PC-9 (cell line): ENCODE measurements at regions not wholly inside any gene's neighbourhood (a gene's known extent, or its start where the extent isn't known, plus 50 kb on each side); places are given as distances from the start of the nearest gene placed in this dataset.

Experiments used
- BruUV-seq: library from RNA; stranded (reverse); fragments of 400-500 nt; replicated peaks from 2 replicates; lab custom pipeline; 2021; lab: Mats Ljungman, UMichigan
- CTCF ChIA-PET: fragments of 300-600 bp; sonication (Branson Sonifier 250); formaldehyde crosslinking; loops from one replicate; lab custom pipeline; 2022; ENCODE audit warnings: antibody characterized with exemption; lab: Charles Lee
- POLR2A ChIA-PET: fragments of 300-600 bp; sonication (Branson Sonifier 250); formaldehyde crosslinking; loops from one replicate; lab custom pipeline; 2022; ENCODE audit warnings: antibody characterized with exemption; ENCODE audit not compliant: unreplicated experiment; lab: Charles Lee
- DNase-seq, 2 experiments: peaks; one replicate each; pipeline versions ENCODE4 v3.0.0 to v3.0.0-alpha.2; 2015 to 2022; ENCODE audit warnings: mixed read lengths in 1 of 2
- H2AFZ ChIP-seq: fragments of 200-600 bp; sonication (generic); 2 replicates; pipeline ENCODE4 v1.8.1; 2017; ENCODE audit warnings: antibody characterized with exemption
- H3F3A ChIP-seq: fragments of 200-600 bp; sonication (generic); 2 replicates; pipeline ENCODE4 v1.8.1; 2017; ENCODE audit warnings: antibody characterized with exemption, mild to moderate bottlenecking, low read depth; ENCODE audit not compliant: insufficient read depth
- H3K27ac ChIP-seq: fragments of 200-600 bp; sonication (generic); 2 replicates; pipeline ENCODE4 v1.6.1; 2016; ENCODE audit warnings: mixed run types
- H3K27me3 ChIP-seq: fragments of 200-600 bp; sonication (generic); 2 replicates; pipeline ENCODE4 v1.6.1; 2016; ENCODE audit warnings: low read depth, mixed run types; ENCODE audit not compliant: insufficient read depth
- H3K36me3 ChIP-seq: fragments of 200-600 bp; sonication (generic); 2 replicates; pipeline ENCODE4 v1.6.1; 2016; ENCODE audit warnings: low read depth, mixed run types
- H3K4me1 ChIP-seq: fragments of 200-600 bp; sonication (generic); replicated peaks from 2 replicates; pipeline ENCODE4 v1.6.1; 2016; ENCODE audit warnings: mixed run types; ENCODE audit not compliant: insufficient read depth
- H3K4me2 ChIP-seq: fragments of 200-600 bp; sonication (generic); 2 replicates; pipeline ENCODE4 v1.6.1; 2017; ENCODE audit warnings: mixed run types
- H3K4me3 ChIP-seq: fragments of 200-600 bp; sonication (generic); 2 replicates; pipeline ENCODE4 v1.6.1; 2016; ENCODE audit warnings: mixed run types
- H3K79me2 ChIP-seq: fragments of 200-600 bp; sonication (generic); 2 replicates; pipeline ENCODE4 v1.6.1; 2017; ENCODE audit warnings: low read depth, mixed run types
- H3K9me2 ChIP-seq: fragments of 200-600 bp; sonication (generic); 2 replicates; pipeline ENCODE4 v1.8.1; 2017; ENCODE audit warnings: mild to moderate bottlenecking; ENCODE audit not compliant: insufficient read depth
- H3K9me3 ChIP-seq: fragments of 200-600 bp; sonication (generic); 2 replicates; pipeline ENCODE4 v1.8.1; 2016; ENCODE audit warnings: low read depth; ENCODE audit not compliant: insufficient read depth
- H4K20me1 ChIP-seq: fragments of 200-600 bp; sonication (generic); 2 replicates; pipeline ENCODE4 v1.8.1; 2017; ENCODE audit not compliant: insufficient read depth
- EZH2 ChIP-seq: fragments of 200-600 bp; sonication (generic); IDR thresholded peaks from 2 replicates; pipeline ENCODE4 v1.8.0; 2017; ENCODE audit warnings: antibody characterized with exemption, low read depth
- intact Hi-C: fragments of 100-400 bp; cut with micrococcal nuclease; formaldehyde crosslinking; loops from one replicate; pipeline ENCODE4 v1.10.0; 2022; ENCODE audit not compliant: unreplicated experiment
- TF ChIP-seq, protein P1 (sequence below): fragments of 200-600 bp; sonication (generic); conservative IDR thresholded peaks from 2 replicates; pipeline ENCODE4 v1.6.1; 2017; ENCODE audit warnings: mixed run types, antibody characterized with exemption, mild to moderate bottlenecking, moderate library complexity

DNA sequence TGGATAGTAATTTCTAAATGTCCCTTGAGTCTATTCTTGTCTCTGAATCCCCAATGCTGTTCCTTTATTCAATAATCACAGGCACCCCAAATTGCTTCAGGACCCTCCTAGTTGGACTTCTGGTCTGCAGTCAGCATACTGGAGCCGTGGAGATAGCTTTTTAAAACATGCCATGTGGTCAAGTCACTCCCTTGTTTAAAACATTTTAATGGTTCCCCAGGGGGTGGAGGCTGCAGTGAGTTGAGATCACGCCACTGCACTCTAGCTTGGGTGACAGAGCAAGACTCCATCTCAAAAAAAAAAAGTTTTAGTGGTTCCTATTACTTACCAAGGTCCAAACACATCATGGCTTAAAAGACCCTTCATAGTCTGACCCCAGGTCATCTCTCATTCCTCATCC lies 220.3 kb downstream of the ADAMTS15 start:
- no peaks in the 10 kb centered on the region for H3F3A ChIP-seq
- H3K27me3 ChIP-seq: no peaks in the 10 kb centered on the region
- ChIA-PET CTCF (no interaction called here), POLR2A (no interaction called here)
- intact Hi-C loops: no loop called here
- no peaks in the 10 kb centered on the region for H3K4me1 ChIP-seq
- no peak overlapping the region for H3K4me2 ChIP-seq
- TF ChIP-seq, protein P1, sequence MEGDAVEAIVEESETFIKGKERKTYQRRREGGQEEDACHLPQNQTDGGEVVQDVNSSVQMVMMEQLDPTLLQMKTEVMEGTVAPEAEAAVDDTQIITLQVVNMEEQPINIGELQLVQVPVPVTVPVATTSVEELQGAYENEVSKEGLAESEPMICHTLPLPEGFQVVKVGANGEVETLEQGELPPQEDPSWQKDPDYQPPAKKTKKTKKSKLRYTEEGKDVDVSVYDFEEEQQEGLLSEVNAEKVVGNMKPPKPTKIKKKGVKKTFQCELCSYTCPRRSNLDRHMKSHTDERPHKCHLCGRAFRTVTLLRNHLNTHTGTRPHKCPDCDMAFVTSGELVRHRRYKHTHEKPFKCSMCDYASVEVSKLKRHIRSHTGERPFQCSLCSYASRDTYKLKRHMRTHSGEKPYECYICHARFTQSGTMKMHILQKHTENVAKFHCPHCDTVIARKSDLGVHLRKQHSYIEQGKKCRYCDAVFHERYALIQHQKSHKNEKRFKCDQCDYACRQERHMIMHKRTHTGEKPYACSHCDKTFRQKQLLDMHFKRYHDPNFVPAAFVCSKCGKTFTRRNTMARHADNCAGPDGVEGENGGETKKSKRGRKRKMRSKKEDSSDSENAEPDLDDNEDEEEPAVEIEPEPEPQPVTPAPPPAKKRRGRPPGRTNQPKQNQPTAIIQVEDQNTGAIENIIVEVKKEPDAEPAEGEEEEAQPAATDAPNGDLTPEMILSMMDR: no peak
- no peak for TF ChIP-seq EZH2
- no peak overlapping the region for H3K27ac ChIP-seq
- no peaks in the 10 kb centered on the region for H3K9me2 ChIP-seq
- H4K20me1 ChIP-seq: no peaks in the 10 kb centered on the region
- no peak for DNase-seq
- no peaks in the 10 kb centered on the region for H3K9me3 ChIP-seq
- H2AFZ ChIP-seq: no peak overlapping the region
- no peak overlapping the region for H3K4me3 ChIP-seq
- no peaks in the 10 kb centered on the region for H3K36me3 ChIP-seq
- no TSS peak for BruUV-seq
- H3K79me2 ChIP-seq: no peaks in the 10 kb centered on the region

DNA sequence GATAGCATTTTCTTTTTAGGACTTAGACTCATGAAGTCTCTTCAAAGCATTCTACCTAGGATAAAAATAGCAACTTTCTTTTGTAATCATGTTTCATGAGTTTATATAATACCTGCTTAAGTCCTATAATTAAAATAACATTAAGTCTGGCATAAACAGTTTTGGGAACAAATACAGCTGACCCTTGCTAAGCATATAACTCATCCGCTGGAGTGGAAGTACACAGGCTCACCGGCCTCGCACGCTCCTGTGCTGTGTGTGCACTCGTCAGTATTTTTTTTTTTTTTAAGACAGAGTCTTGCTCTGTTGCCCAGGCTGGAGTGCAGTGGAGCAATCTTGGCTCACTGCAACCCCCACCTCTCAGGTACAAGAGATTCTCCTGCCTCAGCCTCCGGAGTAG lies 221.8 kb downstream of the ADAMTS15 start:
- H3K27ac ChIP-seq: no peak overlapping the region
- CTCF ChIA-PET: no interaction called here
- no peak overlapping the region for H3K4me2 ChIP-seq
- intact Hi-C loops: loop anchor here (10.0 kb wide), 2 partner anchors 115 to 155 kb away; no protein-coding TSS in a partner anchor
- no peaks in the 10 kb centered on the region for H3K4me1 ChIP-seq
- no peaks in the 10 kb centered on the region for H3K27me3 ChIP-seq
- no peak overlapping the region for H3K4me3 ChIP-seq
- no peak overlapping the region for H2AFZ ChIP-seq
- no peaks in the 10 kb centered on the region for H3F3A ChIP-seq
- DNase-seq: no peak
- no TSS peak for BruUV-seq
- no peaks in the 10 kb centered on the region for H3K36me3 ChIP-seq
- H3K9me2 ChIP-seq: no peaks in the 10 kb centered on the region
- no peaks in the 10 kb centered on the region for H4K20me1 ChIP-seq
- POLR2A ChIA-PET: no interaction called here
- no peak for TF ChIP-seq EZH2
- TF ChIP-seq, protein P1: no peak
- H3K79me2 ChIP-seq: no peaks in the 10 kb centered on the region
- H3K9me3 ChIP-seq: no peaks in the 10 kb centered on the region

DNA sequence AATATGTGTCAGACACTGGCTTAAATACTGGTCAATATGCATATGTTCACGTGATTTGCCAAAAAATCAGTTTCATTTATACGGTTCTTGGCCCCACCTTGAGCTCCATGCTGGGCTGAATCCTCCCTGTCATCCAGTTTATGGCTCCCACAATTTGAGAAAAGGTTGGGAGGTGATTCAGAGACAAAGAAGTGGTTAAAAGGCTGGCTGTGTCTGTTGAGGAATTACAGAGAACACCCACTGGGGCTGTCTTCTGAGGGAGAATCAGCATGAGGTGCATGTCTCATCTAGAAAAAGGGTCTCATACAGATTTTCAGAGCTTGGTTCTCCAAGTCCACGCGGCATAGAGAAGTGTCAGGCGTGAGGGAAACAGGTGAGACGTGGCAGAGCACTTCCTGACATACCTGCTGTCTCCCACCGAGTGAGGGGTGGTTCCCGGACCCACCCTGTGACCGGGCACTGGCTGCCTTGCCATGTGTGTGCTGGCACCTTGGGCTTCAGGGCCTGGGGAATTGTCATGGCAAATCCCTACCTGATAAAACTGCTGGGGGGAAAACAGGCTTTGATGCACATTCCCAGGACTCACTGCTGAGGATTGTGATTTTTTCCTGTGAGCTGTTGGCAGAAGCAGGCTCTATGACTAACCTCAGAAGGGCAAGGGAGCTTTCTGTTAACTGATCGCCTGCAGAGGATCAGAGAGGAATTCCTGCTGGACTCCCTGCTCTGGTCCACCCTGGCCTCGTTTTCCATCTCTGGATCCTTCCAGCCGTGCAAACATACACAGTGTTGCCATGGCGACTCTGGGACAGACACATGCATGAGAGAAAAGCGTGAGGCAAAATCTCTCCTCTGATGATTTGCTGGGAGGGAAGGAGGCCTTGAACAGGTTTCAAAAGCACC lies 223.6 kb downstream of the ADAMTS15 start:
- Histone ChIP-seq H3K9me2 (no peaks in the 10 kb centered on the region), H3K79me2 (no peaks in the 10 kb centered on the region), H3K27me3 (no peaks in the 10 kb centered on the region), H4K20me1 (no peaks in the 10 kb centered on the region), H3K4me1 (peaks cover 3% of the 10 kb centered on the region), H3K4me2 (no peak overlapping the region), H3K27ac (no peak overlapping the region), H2AFZ (no peak overlapping the region), H3K36me3 (no peaks in the 10 kb centered on the region), H3F3A (no peaks in the 10 kb centered on the region), H3K4me3 (no peak overlapping the region), H3K9me3 (no peaks in the 10 kb centered on the region)
- no peak for TF ChIP-seq EZH2
- TF ChIP-seq, protein P1: no peak
- ChIA-PET POLR2A (no interaction called here), CTCF (interaction anchor here (0.7 kb wide), 1 partner anchor 231 kb away, joined by 3 read pairs; no protein-coding TSS in a partner anchor)
- intact Hi-C loops: loop anchor here (10.0 kb wide), 2 partner anchors 113 to 153 kb away; no protein-coding TSS in a partner anchor
- no TSS peak for BruUV-seq
- no peak for DNase-seq
